ENCODE measurements at regions not wholly inside any gene's neighbourhood (a gene's known extent, or its start where the extent isn't known, plus 50 kb on each side); places are given as distances from the start of the nearest gene placed in this dataset.

DNA sequence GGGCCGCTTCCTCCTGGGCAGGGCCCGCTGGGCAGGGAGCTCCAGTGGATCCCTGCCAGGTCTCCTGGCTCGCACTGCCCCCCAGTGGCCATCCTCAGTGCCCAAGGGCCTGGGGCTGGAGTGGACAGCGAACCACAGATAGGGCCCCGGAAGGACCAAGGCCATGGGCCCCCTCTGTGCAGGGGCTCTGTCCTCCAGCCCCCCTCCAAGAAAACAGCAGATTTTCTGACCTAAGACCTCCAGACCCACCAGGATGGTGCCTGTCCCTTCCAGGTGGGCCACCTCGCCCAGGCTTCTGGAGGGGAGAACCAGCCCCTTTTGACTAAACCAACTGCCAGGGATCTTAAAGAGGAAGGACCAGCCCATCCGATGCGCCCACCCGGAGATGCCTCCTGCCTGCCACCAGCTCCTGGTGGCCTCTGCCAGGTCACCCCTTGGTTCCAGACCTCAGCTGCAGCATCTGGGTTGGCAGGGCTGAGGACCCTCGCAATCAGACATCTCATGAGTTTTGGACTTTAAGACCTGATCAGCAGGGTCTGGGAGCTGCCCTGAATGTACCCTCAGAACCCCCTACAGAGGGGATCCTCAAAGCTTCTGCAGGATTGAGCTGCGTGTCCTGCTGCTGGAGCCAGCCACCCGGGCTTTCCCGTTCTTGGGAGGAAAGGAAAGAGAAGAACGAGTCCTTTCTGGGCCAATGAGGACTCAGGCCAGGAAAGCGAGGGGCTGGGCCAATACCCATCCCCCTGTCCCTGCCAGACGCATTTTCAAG is 325.8 kb upstream of the DIO3 start (continued):
- TF ChIP-seq, protein P1, sequence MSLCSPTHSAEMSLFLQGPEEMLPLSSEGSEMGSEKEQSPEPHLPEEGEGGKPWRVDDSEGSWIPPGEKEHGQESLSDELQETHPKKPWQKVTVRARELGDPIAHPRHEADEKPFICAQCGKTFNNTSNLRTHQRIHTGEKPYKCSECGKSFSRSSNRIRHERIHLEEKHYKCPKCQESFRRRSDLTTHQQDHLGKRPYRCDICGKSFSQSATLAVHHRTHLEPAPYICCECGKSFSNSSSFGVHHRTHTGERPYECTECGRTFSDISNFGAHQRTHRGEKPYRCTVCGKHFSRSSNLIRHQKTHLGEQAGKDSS (CRISPR knock-in tag; IDR thresholded peaks at IDR 0.05; ENCODE audit: borderline replicate concordance, low read depth): 0 out of 2 replicates have a peak, but pooled peaks have one; percentile 10
- TF ChIP-seq, protein P2, sequence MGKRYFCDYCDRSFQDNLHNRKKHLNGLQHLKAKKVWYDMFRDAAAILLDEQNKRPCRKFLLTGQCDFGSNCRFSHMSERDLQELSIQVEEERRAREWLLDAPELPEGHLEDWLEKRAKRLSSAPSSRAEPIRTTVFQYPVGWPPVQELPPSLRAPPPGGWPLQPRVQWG (CRISPR knock-in tag; IDR thresholded peaks at IDR 0.05; ENCODE audit: borderline replicate concordance, low read depth): no peak
- TF ChIP-seq ZNF10 (CRISPR knock-in tag; IDR thresholded peaks at IDR 0.05; ENCODE audit: borderline replicate concordance, low read depth) (no peak), ZNF30 (CRISPR knock-in tag; IDR thresholded peaks at IDR 0.05) (no peak), NR3C1 (CRISPR knock-in tag; IDR thresholded peaks at IDR 0.05) (no peak), STAT5B (CRISPR knock-in tag; IDR thresholded peaks at IDR 0.05) (no peak), ZMYM2 (CRISPR knock-in tag; IDR thresholded peaks at IDR 0.05) (no peak), NPAS2 (CRISPR knock-in tag; IDR thresholded peaks at IDR 0.05; ENCODE audit: borderline replicate concordance) (no peak), POLR2G (IDR thresholded peaks at IDR 0.05; ENCODE audit: low read depth, low read length) (no peak), ZNF138 (CRISPR knock-in tag; IDR thresholded peaks at IDR 0.05; ENCODE audit: low read depth) (no peak), U2AF2 (IDR thresholded peaks at IDR 0.05; ENCODE audit: low read depth, low read length) (no peak), ZNF350 (CRISPR knock-in tag; IDR thresholded peaks at IDR 0.05; ENCODE audit: borderline replicate concordance, low read depth) (peak; percentile 51; the same call in 1 of the 2 replicates), ZNF24 (IDR thresholded peaks at IDR 0.05) (no peak), SRF (IDR thresholded peaks at IDR 0.05; ENCODE audit: low read depth, low read length) (no peak), HNRNPL (IDR thresholded peaks at IDR 0.05; ENCODE audit: low read depth, low read length) (peak; percentile 89), ZNF333 (CRISPR knock-in tag; IDR thresholded peaks at IDR 0.05; ENCODE audit: borderline replicate concordance) (no peak), SP5 (CRISPR knock-in tag; IDR thresholded peaks at IDR 0.05; ENCODE audit: borderline replicate concordance, low read depth) (no peak), ZNF326 (CRISPR knock-in tag; IDR thresholded peaks at IDR 0.05; ENCODE audit: borderline replicate concordance) (no peak), SALL1 (CRISPR knock-in tag; IDR thresholded peaks at IDR 0.05) (peak; percentile 59; the same call in 1 of the 2 replicates)
- TF ChIP-seq, protein P3, sequence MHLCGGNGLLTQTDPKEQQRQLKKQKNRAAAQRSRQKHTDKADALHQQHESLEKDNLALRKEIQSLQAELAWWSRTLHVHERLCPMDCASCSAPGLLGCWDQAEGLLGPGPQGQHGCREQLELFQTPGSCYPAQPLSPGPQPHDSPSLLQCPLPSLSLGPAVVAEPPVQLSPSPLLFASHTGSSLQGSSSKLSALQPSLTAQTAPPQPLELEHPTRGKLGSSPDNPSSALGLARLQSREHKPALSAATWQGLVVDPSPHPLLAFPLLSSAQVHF (CRISPR knock-in tag; IDR thresholded peaks at IDR 0.05): no peak
- TF ChIP-seq, protein P4, sequence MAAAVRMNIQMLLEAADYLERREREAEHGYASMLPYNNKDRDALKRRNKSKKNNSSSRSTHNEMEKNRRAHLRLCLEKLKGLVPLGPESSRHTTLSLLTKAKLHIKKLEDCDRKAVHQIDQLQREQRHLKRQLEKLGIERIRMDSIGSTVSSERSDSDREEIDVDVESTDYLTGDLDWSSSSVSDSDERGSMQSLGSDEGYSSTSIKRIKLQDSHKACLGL (CRISPR knock-in tag; IDR thresholded peaks at IDR 0.05): 0 out of 2 replicates have a peak, but pooled peaks have one; percentile 33
- TF ChIP-seq, protein P5, sequence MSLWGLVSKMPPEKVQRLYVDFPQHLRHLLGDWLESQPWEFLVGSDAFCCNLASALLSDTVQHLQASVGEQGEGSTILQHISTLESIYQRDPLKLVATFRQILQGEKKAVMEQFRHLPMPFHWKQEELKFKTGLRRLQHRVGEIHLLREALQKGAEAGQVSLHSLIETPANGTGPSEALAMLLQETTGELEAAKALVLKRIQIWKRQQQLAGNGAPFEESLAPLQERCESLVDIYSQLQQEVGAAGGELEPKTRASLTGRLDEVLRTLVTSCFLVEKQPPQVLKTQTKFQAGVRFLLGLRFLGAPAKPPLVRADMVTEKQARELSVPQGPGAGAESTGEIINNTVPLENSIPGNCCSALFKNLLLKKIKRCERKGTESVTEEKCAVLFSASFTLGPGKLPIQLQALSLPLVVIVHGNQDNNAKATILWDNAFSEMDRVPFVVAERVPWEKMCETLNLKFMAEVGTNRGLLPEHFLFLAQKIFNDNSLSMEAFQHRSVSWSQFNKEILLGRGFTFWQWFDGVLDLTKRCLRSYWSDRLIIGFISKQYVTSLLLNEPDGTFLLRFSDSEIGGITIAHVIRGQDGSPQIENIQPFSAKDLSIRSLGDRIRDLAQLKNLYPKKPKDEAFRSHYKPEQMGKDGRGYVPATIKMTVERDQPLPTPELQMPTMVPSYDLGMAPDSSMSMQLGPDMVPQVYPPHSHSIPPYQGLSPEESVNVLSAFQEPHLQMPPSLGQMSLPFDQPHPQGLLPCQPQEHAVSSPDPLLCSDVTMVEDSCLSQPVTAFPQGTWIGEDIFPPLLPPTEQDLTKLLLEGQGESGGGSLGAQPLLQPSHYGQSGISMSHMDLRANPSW (CRISPR knock-in tag; IDR thresholded peaks at IDR 0.05; ENCODE audit: borderline replicate concordance): no peak
- TF ChIP-seq, protein P6, sequence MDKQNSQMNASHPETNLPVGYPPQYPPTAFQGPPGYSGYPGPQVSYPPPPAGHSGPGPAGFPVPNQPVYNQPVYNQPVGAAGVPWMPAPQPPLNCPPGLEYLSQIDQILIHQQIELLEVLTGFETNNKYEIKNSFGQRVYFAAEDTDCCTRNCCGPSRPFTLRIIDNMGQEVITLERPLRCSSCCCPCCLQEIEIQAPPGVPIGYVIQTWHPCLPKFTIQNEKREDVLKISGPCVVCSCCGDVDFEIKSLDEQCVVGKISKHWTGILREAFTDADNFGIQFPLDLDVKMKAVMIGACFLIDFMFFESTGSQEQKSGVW (CRISPR knock-in tag; IDR thresholded peaks at IDR 0.05; ENCODE audit: borderline replicate concordance): no peak
